GM18861 (cell line): ENCODE measurements at regions not wholly inside any gene's neighbourhood (a gene's known extent, or its start where the extent isn't known, plus 50 kb on each side); places are given as distances from the start of the nearest gene placed in this dataset.
"Not testable (repeated sequence)": the region's sequence is repeated elsewhere in the genome, so short reads cannot be mapped to it uniquely, and the experiment has no call there.

Experiments
- ATAC-seq: cut with Tn5 transposase; IDR thresholded peaks from one replicate; pipeline ENCODE4 v1.9.1; 2021; ENCODE audit not compliant: unreplicated experiment

DNA sequence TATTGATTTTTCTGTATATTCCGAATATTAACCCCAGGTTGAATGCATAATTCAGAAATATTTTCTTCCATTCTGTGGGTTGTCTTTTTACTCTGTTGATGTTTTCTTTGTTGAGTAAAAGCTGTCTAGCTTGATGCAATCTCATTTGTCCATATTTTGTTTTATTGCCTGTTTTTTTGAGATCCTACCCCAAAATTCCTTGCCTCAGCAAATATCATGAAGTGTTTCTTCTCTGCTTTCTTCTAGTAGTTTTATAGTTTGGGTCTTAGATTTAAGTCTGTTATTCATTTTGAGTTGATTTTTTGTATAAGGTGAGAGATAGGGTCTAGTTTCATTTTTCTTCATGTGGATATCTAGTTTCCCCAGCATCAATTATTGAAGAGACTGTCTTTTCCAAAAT, 467.9 kb upstream of the GCFC2 start:
- ATAC-seq: no peak

DNA sequence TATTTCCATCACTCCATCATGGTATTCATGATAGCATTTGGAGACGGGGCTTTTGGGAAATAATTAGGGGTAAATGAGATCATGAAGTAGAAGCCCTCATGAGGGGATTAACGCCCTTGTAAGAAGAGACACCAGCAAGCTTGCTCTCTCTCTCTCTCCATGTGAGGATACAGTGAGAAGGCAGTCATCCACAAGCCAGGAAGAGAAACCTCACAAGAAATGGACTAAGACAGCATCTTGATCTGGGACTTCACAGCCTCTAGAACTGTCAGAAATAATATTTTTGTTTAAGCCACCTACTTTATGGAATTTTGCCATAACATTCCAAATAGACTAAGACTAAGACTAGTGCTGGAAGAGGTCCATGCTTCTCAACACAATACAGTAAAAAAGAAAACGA, 464.6 kb upstream of the GCFC2 start:
- ATAC-seq: no peak

DNA sequence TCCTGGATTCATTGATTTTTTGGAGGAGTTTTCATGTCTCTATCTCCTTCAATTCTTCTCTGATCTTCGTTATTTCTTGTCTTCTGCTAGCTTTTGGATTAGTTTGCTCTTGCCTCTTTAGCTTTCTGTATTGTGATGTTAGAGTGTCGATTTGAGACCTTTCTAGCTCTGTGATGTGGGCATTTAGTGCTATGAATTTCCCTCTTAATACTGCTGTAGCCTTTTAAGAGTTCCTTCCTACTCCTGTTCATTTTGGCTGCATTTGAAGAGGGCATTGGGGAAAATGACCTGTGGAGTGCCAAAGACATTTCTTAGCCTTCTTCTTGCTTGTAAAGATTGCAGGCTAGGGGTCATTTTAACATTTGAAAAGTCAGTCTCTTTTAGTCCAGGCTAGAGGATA, 463.8 kb upstream of the GCFC2 start:
- no peak for ATAC-seq

DNA sequence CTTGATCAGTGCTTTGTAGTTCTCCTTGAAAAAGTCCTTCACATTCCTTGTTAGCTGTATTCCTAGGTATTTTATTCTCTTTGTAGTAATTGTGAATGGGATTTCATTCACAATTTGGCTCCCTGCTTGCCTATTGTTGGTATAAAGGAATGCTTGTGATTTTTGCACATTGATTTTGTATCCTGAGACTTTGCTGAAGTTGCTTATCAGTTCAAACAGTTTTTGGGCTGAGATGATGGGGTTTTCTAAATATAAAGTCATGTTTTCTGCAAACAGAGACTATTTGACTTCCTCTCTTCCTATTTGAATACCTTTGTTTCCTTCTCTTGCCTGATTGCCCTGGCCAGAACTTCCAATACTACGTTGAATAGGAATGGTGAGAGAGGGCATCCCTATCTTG, 462.5 kb upstream of the GCFC2 start:
- ATAC-seq: not testable (repeated sequence)

DNA sequence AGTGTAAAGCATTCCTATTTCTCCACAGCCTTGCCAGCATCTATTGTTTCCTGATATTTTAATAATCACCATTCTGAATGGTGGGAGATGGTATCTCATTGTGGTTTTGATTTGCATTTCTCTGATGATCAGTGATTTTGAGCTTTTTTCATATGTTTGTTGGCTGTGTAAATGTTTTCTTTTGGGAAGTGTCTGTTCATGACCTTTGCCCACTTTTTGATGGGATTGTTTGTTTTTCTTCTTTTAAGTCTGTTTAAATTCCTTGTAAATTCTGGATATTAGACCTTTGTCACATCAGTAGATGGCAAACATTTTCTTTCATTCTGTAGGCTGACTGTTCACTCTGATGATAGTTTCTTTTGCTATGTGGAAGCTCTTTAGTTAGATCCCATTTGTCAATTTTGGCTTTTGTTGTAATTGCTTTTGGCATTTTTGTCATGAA, 461.5 kb upstream of the GCFC2 start:
- not testable (repeated sequence) for ATAC-seq

DNA sequence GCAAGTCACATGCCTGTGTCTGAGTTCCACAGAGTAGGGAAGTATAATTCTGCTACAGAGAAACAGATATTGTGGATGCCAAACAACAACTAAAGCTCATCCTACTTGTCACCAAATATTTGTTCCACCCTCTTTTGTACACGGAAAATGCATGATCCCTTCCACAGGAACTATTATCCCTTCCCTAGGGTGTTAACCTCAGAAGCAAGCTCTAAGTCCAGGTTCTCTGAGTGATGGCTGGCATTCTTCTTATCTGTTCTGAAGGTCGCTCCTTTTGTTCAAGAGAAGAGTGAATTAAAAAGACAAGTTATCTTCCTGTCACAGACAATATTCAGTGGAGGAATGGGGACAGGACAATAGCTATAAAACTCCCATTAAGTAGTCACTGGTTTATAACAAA, 460.1 kb upstream of the GCFC2 start:
- no peak for ATAC-seq

DNA sequence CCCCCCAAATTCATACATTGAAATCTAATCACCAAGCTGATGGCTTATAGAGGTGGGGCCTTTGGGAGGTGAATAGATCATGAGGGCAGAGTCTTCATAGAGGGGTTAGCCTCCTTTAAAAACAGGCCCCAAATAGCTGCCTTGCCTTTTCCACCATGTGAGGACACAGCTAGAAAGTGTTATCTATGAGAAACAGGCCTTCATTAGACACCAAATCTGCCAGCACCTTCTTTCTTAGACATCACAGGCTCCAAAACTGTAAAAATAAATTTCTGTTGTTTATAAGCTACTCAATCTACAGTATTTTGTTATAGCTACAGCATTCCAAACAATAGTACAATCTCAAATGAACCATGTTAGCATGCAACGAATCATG, 459.3 kb upstream of the GCFC2 start:
- ATAC-seq: no peak

DNA sequence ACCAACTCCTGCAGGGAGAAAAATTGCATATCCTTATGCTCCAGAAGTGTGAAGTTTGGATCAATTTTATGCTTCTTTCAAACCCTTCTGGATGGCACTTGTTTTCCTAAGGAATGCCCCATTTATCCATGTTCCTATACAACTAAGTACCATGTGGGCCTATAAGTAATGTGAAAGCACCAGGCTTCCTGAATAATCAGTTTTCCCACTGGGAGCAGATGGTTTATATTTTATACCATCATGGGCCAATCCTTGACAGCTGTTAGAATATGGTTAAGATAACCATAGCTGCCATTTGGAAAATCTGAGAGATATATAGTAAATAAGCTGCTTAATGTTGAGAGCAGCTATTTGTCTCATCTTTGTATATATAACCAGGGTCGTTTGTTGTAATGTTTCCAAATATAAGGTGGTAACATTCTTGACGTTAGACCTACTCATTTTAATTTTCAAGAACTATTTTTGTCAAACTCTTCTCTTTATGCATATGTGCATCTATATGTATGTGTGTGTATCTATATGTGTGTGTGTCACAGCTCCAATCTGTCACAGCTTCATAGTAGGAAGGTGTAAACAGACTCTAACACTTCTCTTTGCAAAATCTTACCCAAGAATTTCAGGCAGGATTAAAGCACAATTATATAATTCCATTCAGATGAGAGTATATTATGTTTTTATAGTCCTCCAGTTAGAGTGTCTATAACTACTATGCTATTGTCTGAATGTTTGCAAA, 458.7 kb upstream of the GCFC2 start:
- no peak for ATAC-seq

DNA sequence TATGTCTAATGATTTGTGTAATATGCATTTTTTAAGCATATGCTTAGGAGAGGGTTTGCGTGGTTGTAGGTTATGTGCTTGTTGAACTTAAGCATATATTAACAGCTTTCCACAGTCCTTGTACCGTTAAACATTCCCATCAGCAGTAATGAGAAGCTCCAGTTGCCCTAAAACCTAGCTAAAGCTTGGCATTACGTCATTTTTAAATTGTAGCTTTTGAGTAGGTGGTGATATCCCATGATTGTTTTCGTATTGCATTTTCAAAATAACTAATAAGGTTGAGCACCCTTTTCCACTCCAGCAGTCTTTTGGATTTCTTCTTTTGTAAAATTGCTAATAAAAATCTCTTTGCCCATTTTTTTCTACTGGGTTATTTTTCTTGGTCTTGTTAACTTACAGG, 453.1 kb upstream of the GCFC2 start:
- ATAC-seq: no peak

DNA sequence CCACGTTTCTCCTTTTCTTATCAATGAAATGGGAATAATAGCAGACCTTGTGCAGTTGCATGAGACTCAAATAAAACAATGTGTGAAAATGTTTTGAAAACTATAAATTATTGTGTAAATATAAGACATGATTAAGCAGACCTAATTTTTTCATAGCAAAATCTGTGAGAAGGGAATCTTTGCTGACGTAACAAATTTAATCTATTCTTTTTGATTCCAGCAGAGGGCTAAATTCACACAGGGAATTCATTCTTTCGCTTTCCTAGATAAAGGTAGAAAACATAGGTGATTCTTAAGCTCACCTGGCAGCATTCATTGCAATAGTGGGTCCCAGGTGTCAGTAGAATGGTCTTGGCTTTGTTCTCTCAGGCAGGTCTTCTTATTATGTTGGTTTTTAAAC, 450.0 kb upstream of the GCFC2 start:
- ATAC-seq: no peak

DNA sequence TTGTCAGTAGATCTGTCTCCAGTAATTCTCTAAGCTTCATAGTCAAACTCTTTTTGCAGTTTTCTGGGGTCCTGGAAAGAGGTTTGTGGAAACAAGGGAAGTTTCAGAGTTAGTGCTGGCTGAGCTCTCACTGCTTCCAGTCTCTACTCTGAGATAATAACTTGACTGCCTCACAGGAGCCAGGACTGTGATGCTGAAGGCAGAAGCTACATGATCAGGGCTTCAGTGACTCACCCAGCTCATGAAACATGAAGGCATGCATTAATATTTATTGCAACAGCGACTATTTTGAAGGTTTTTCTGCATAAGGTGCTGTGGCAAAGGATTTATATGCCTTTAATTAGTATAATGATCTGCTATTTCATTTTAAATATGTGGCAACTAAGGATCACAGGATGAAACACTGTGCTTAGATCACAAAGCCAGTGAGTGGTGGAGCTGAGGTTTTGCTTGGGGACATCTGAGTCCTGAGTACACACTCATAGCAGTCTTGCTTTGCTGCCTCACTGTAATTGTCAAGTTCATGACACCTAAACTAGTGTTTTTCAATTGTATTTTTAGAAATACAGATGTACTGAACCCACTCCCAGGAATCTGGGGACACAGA, 448.4 kb upstream of the GCFC2 start:
- ATAC-seq: no peak

DNA sequence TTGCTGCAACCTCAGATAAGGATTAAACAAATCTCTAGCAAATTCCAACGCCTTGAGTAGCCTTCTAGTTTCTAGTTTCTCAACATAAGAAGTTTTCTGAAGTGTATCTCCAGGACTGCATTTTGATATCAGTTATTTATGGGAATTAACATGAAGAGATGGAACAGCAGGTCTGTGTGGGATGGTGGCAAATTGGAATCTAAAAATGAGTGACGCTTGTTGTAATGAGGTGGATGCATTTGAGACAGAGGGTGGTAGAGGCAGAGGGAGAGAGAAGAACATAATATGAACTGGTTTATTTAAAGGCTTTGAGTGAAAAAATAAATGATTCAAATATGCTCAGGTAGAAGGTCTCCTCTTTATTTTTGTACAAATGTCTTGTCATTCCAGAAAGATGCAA, 446.8 kb upstream of the GCFC2 start:
- no peak for ATAC-seq

DNA sequence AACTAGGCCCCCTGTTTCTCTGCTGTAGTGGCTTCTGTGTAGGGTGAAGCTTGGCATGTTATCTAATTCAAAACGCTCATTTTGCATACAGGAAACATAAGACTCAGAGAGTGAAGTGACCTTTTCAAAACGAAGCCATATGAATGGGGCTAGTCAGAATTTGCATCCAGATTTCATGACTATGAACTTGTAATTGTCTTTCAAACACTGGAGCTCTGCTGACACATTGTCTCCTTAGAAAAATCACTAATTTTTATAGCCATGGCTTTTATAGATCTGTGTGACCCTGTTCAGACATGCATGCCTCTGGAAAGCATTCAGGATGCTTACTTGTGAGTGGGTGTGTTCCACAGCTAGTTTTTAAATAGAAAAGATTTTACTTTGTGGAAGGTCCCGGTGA, 444.3 kb upstream of the GCFC2 start:
- ATAC-seq: no peak

DNA sequence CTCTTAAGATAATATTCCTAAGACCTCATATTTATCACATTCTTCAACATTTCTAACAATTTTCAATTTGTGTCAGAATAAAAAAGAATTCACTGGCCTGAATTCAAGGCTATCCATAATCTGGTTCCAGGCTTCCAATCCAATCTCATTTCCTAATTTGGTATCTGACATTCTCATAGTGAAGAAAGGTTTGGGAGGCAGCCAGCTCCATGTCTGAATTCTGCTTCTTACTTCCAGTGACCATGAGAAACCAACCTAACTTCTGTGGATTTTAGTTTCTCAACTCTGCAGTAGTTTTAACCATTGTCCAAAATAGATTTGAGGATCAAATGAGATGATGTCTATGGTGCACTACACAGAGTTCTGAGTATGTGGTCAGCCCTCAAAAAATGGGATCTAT, 439.1 kb upstream of the GCFC2 start:
- no peak for ATAC-seq

DNA sequence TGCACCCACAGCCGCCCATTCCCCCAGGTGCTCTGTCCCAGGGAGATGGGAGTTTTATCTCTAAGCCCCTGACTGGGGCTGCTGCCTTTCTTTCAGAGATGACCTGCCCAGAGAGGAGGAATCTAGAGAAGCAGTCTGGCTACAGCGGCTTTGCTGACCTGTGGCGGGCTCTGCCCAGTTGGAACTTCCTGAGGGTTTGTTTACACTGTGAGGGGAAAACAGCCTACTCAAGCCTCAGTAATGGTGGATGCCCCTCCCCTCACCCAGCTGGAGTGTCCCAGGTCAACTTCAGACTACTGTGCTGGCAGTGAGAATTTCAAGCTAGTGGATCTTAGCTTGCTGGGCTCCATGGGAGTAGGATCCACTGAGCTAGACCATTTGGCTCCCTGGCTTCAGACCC, 428.6 kb upstream of the GCFC2 start:
- ATAC-seq: not testable (repeated sequence)

DNA sequence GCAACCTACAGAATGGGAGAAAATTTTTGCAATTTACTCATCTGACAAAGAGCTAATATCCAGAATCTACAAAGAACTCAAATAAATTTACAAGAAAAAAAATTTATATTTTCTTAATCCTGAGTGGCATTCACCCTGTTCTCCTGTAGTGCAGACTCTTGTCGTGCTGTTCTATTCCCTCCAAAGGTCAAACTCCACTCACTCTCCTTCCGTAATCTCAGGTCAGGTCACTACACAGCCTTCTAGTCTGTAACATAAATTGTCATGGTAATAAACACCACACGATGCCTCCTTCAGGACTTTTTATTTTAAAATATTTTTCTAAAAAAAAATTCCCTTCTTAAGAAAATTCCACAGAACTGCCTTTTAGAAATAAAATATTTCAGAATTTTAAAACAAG, 417.9 kb upstream of the GCFC2 start:
- ATAC-seq: no peak

DNA sequence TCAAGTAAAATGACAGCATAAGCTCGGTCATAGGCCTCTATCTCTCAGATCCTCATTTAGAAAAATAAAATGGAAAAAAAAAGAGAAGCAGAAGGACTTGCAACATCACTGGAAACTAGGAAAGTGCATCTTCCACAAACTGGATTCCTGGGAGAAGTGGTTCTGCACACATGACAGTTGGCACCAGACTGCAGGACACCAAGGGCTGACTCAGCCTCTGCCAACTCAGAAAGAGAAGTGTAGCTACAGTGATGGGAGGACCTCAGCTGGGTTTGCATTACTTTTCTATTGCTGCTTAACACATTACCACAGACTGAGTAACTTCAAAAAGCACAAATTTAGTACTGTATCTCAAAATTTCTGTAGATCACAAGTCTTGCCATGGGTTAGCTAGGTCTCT, 409.5 kb upstream of the GCFC2 start:
- ATAC-seq: no peak

DNA sequence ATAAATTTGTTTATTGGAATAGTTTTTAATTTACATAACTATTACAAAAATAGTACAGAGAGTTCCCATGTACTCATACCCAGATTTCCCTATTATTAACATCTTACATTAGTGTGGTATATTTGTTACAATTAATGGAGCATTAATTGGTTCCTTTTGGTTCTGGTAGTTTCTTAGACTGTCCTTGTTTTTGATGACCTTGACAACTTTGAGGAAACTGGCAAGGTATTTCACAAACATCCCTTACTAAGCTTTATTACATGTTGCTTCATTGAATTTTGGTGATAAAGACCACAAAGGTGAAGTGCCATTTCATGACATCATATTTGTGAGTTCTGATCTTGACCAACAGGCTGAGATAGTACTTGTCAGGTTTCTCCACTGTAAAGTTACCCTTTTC, 379.0 kb upstream of the GCFC2 start:
- ATAC-seq: no peak

DNA sequence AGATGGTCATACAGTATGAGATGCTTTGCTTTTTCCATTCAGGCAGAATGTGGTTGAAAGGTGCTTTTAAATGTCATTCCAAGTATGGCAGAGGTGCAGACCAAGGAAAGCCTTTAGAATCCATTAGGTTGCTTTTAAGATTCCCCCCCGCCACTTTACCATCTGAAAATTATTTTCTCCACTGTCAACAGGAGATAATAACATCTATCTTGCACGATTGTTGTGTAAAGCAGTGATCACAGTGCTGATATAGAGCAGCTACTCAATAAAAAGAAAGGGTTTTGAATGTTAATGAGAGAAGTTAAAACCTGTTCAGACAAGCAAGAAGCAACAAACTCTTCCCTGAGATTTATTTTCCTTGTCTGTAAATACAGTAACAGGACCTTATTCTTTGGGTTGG, 372.5 kb upstream of the GCFC2 start:
- no peak for ATAC-seq

DNA sequence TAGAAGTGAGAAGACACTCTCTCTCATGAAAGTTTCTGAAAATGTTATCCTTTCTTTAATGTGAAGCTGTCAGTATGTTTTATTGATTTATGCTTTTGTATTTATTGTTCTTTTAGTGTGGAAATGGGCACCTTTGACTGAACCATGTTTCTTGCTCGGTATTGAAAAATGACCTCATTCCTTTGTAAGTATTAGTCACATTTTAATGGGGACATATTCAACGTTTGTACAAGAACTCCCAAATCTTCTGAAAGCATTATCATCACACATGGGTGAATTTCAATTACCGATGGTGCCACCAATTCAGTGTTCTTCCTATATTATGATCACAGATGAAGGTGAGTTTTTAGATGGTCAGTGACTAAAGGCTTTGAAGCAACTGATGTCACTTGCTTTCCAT, 371.8 kb upstream of the GCFC2 start:
- ATAC-seq: no peak

DNA sequence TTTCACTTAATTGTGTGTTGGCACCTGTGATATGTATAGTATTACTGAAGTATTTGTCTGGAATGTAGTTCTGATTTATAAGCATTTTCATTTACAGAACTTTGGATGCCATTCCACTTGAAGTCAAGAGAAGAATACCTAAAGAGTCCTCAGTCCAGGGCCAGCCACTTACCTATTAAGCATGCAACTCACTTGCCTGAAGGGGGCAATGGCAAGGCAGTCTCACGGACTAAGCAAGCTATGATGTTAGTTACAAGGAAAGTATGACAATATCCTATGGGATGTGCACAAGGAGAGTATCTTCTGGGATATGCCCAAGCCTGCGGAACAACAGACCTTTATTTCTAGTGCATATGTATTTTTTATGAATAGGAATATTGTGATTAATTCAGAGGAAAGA, 369.4 kb upstream of the GCFC2 start:
- ATAC-seq: no peak

DNA sequence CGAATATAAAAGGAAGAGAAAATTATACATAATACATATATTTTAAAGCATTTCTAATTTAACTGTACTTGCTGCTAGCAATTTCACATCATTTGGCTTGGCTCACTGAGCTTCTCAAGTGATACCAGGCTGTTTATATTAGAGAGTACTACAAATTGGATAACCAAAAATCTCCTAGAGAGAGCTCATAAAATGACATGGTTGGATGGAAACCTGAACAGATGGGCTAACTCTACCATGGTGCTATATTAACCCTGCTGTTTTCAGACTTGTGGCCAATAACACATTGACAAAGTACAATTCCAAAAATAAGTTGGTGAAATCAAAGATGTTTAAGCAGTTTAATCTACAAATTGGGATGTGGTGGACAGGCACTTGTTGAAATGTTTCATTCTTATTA, 364.4 kb upstream of the GCFC2 start:
- ATAC-seq: no peak

DNA sequence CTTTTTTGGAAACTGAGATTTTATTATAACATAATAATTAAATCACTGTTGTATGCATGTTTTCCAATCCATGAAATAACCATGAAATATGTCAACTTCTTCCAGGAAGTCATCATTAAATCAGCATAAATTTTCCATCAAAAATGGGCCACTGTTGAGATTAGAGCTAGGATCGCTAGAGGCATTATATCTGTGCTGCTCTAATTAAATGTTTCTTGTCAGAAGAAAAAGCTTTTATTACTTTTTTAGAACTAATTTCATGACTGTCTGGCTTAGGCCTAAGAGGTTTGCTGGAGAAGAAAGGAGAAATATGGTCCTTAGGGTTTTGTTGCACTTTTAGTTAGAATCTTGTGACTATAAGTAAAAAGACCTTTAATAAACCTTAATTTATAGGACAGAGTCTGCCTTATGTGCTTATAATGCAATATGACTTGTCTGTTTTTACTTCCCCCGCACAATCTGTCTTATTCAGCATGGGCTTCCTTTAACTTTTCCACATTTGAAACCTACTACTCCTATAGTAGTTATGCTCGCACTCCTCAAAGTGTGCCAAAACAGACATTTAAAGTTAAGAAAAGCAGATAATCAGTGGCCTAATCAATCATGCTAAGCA, 363.4 kb upstream of the GCFC2 start:
- ATAC-seq: no peak
